AG04449 (cell line): ENCODE measurements at regions not wholly inside any gene's neighbourhood (a gene's known extent, or its start where the extent isn't known, plus 50 kb on each side); places are given as distances from the start of the nearest gene placed in this dataset.

Experiments
- CTCF ChIA-PET: fragments of 350-600 bp; formaldehyde crosslinking; extraction: SDS; loops from one replicate; lab custom pipeline; 2021; ENCODE audit warnings: antibody characterized with exemption; lab: Yijun Ruan, JAX
- POLR2A ChIA-PET: fragments of 400-600, 350-600 bp; formaldehyde crosslinking; extraction: SDS; loops from one replicate; lab custom pipeline; 2020; ENCODE audit warnings: antibody characterized with exemption, inconsistent platforms; lab: Yijun Ruan, JAX
- DNase-seq: peaks from one replicate; pipeline ENCODE4 v3.0.0-alpha.2; 2010; ENCODE audit warnings: low read depth, low spot score
- H3K4me3 ChIP-seq: 2 replicates; pipeline ENCODE4 v1.5.1; 2011; ENCODE audit warnings: low read depth, mild to moderate bottlenecking, control low read depth, low read length
- TF ChIP-seq, protein P1 (sequence below): IDR thresholded peaks from one replicate; pipeline ENCODE4 v1.5.1; 2011; ENCODE audit warnings: mild to moderate bottlenecking, moderate library complexity, low read length, control low read depth, inconsistent platforms; ENCODE audit not compliant: insufficient read depth; ENCODE audit errors: missing control alignments

DNA sequence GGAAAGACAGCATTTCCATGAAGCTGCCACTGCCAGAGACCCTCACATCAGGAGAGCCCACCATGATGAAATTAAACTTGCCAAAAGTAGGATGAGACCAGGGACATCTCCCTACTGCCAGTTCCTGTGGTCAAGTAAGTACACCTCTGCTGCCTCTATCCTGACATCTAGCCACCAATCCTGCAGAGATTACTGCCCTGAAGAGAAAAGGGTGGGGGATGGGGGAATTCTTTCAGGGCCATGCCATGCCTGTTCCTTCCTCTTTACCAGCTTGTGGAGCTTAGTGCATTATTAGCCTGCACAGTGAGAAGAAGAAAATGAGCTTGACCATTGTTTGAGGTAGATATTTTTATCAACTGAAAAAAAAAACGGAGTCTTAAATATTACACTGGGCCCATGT, 397.2 kb upstream of the CDH2 start:
- TF ChIP-seq, protein P1, sequence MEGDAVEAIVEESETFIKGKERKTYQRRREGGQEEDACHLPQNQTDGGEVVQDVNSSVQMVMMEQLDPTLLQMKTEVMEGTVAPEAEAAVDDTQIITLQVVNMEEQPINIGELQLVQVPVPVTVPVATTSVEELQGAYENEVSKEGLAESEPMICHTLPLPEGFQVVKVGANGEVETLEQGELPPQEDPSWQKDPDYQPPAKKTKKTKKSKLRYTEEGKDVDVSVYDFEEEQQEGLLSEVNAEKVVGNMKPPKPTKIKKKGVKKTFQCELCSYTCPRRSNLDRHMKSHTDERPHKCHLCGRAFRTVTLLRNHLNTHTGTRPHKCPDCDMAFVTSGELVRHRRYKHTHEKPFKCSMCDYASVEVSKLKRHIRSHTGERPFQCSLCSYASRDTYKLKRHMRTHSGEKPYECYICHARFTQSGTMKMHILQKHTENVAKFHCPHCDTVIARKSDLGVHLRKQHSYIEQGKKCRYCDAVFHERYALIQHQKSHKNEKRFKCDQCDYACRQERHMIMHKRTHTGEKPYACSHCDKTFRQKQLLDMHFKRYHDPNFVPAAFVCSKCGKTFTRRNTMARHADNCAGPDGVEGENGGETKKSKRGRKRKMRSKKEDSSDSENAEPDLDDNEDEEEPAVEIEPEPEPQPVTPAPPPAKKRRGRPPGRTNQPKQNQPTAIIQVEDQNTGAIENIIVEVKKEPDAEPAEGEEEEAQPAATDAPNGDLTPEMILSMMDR: no peak
- ChIA-PET CTCF (no interaction called here), POLR2A (no interaction called here)
- no peak for DNase-seq
- H3K4me3 ChIP-seq: no peak overlapping the region

GRCh38 chr18:28571929-28572328, 395.0 kb upstream of the CDH2 start:
- no peak for DNase-seq
- TF ChIP-seq, protein P1: no peak
- no peak overlapping the region for H3K4me3 ChIP-seq
- POLR2A ChIA-PET: no interaction called here
- CTCF ChIA-PET: interaction anchor here (1.1 kb wide), 1 partner anchor 11 kb away, joined by 3 read pairs; no protein-coding TSS in a partner anchor

- TF ChIP-seq, protein P1: no peak
- ChIA-PET POLR2A (no interaction called here), CTCF (interaction anchor here (1.4 kb wide), 1 partner anchor 12 kb away, joined by 3 read pairs; no protein-coding TSS in a partner anchor)
- no peak overlapping the region for H3K4me3 ChIP-seq
- DNase-seq: no peak
These were observed 383.4 kb upstream of the CDH2 start for GRCh38 chr18:28560331-28560730.

- TF ChIP-seq, protein P1: no peak
- H3K4me3 ChIP-seq: no peak overlapping the region
- DNase-seq: no peak
- CTCF ChIA-PET: no interaction called here
- POLR2A ChIA-PET: no interaction called here
These were observed 382.6 kb upstream of the CDH2 start for GRCh38 chr18:28559511-28559910.

GRCh38 chr18:28541934-28542333, 365.0 kb upstream of the CDH2 start:
- DNase-seq: no peak
- ChIA-PET CTCF (no interaction called here), POLR2A (no interaction called here)
- no peak overlapping the region for H3K4me3 ChIP-seq
- TF ChIP-seq, protein P1: no peak

DNA sequence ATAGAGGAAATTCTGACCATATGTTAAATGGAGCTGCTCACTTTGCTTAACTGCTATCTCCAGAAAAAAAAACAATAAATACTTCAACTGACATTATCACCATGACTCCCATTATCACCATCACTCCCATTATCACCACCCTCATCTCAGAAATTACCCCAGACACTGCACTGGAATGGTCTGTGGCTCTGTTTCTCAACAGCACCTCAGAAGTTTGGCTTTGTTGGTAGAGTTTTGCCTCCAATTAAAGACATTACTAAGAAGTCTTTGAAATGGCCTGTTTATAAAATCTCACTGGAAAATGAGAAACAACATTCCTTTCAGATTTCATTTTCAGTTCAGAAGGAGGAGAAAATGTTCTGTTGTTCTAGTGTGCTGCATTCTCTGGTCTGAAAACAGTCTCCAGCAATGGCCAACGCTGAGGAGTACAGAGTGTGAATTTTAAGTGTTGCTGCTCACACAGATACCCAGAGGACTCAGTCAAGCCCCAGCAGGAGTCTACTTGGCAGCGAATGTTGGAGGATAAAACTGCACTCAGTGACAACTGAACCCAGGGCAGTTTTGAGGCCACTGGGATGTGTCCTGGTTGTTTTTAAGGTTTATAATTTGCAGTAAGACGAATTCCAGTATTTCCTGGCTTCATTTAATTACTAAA, 364.5 kb upstream of the CDH2 start:
- ChIA-PET CTCF (no interaction called here), POLR2A (no interaction called here)
- TF ChIP-seq, protein P1: no peak
- no peak overlapping the region for H3K4me3 ChIP-seq
- no peak for DNase-seq
